ENCODE measurements at regions not wholly inside any gene's neighbourhood (a gene's known extent, or its start where the extent isn't known, plus 50 kb on each side); places are given as distances from the start of the nearest gene placed in this dataset.
"Not testable (repeated sequence)": the region's sequence is repeated elsewhere in the genome, so short reads cannot be mapped to it uniquely, and the experiment has no call there.

DNA sequence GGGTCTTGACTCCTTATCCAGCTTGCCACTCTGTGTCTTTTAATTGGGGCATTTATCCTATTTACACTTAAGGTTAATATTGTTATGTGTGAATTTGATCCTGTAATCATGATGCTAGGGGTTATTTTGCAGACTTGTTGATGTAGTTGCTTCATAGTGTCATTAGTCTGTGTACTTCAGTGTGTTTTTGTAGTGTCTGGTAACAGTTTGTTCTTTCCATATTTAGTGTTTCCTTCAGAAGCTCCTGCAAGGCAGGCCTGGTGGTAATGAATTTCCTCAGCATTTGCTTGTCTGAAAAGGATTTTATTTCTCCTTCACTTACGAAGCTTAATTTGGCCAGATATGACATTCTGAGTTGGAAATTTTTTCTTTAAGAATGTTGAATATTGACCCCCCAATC is 276.0 kb upstream of the USP25 start:
- ATAC-seq, H3K4me1 Mint-ChIP-seq, H3K4me3 Mint-ChIP-seq, H3K9me3 Mint-ChIP-seq, H3K36me3 Mint-ChIP-seq, H3K27me3 Mint-ChIP-seq, H3K27ac Mint-ChIP-seq: not testable (repeated sequence)

DNA sequence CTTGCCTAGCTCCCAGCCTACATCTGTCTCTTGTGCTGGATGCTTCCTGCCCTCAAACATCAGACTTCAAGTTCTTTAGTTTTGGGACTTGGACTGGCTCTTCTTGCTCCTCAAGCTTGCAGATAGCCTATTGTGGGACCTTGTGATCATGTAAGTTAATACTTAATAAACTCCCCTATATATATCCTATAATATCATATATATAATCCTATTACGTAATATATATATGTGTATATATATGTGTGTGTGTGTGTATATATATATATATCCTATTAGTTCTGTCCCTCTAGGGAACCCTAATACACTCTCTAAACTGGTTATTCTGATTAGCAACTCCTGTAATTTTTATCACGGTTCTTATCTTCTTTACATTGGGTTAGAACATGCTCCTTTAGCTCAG is 274.9 kb upstream of the USP25 start:
- H3K27me3 Mint-ChIP-seq, ATAC-seq, H3K4me1 Mint-ChIP-seq, H3K4me3 Mint-ChIP-seq, H3K36me3 Mint-ChIP-seq, H3K27ac Mint-ChIP-seq, H3K9me3 Mint-ChIP-seq: not testable (repeated sequence)

DNA sequence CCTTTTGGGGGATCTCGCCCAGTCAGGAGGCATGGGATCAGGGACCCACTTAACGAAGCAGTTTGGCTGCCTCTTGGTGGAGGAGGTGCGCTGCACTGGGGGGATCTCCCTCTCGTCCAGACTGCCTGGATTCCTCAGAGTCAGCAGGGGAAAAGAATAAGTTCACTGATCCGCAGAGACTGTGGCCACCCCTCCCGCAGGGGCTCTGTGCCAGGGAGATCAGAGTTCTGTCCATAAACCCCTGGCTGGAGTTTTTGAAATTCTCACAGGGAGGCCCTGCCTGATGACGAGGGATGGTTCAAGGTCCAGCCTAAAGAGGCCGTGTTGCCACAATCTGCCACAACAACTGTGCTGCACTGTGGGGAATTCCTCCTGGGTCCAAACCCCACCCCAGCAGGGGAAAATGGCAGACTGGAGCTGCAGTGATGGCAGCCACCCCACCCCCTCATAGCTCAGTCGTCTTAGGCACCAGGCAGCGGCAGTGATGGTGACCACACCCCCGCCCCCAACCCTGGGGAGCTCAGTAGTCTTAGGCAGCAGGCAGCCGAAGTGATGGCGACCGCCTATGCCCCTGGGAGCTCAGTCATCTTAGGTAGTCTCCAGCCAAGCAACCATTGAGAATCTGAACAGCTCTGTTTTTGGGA is 273.8 kb upstream of the USP25 start:
- no peak for ATAC-seq
- Mint-ChIP-seq H3K27ac (no peak overlapping the region), H3K9me3 (peaks cover 2% of the 10 kb centered on the region), H3K4me1 (no peaks in the 10 kb centered on the region), H3K27me3 (no peaks in the 10 kb centered on the region), H3K4me3 (no peak overlapping the region), H3K36me3 (no peaks in the 10 kb centered on the region)

DNA sequence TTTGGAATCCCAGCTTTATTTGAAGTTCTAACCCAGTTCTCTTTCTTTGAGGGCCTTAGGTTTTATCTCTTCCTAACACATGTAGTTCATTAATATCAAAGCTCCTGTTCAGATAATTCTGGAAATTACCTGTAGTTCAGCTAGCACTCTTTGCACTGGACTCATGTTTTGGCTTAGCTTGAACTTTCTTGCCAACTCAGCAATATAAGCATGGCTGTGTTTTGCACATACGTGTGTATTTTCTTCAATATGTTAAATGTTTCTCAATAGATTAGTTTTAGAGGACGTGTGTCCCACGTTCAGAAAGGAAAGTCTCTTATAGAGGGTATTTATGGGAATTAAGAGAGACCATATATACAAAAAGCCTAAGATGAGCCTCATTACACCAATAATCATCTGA is 271.8 kb upstream of the USP25 start:
- Mint-ChIP-seq H3K27ac (no peak overlapping the region), H3K36me3 (no peaks in the 10 kb centered on the region), H3K27me3 (peaks cover 9% of the 10 kb centered on the region), H3K4me1 (no peaks in the 10 kb centered on the region), H3K9me3 (no peaks in the 10 kb centered on the region), H3K4me3 (no peak overlapping the region)
- ATAC-seq, result no peak

DNA sequence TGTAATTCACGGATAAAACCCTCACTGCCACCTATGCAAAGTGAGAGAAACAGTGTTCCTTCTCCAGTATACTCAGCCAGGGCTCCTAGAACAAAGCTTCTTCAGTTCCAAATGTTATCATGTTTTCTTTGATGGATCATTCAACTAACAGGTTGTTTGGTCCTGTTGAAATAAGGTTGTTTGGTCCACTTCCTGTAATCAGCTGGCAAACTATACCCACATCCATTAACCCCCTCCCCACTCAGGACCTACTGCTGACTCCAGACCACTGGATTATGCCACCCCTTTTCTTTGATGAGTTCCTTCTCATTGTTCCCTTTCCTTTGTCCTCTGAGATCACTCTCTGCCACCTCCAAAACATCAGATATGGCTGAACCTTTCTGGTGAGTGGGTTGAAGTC is 267.7 kb upstream of the USP25 start:
- Mint-ChIP-seq H3K4me1 (no peaks in the 10 kb centered on the region), H3K36me3 (no peaks in the 10 kb centered on the region), H3K9me3 (peaks cover 4% of the 10 kb centered on the region), H3K27me3 (peaks cover 9% of the 10 kb centered on the region), H3K27ac (no peak overlapping the region), H3K4me3 (no peak overlapping the region)
- no peak for ATAC-seq

DNA sequence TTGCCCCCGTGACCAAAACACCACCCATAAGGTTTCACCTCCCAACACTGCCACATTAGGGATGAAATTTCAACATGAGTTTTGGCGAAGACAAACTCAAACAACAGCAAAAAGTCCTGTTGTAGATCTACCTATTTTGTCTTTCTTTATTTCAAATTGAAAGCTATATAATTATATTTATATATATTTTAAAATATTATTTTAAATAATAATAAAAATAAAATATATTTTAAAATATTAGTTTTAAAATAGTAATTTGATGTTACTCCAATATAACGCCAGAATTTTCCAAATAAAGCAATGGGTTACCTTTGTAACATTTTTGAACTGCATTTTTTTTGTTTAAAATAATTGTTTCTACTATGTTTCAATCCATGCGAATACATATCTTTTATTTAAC is 263.5 kb upstream of the USP25 start:
- no peak for ATAC-seq
- no peaks in the 10 kb centered on the region for H3K36me3 Mint-ChIP-seq
- peaks cover 9% of the 10 kb centered on the region for H3K27me3 Mint-ChIP-seq
- no peak overlapping the region for H3K27ac Mint-ChIP-seq
- H3K4me3 Mint-ChIP-seq, result no peak overlapping the region
- H3K4me1 Mint-ChIP-seq, result no peaks in the 10 kb centered on the region
- peaks cover 4% of the 10 kb centered on the region for H3K9me3 Mint-ChIP-seq

DNA sequence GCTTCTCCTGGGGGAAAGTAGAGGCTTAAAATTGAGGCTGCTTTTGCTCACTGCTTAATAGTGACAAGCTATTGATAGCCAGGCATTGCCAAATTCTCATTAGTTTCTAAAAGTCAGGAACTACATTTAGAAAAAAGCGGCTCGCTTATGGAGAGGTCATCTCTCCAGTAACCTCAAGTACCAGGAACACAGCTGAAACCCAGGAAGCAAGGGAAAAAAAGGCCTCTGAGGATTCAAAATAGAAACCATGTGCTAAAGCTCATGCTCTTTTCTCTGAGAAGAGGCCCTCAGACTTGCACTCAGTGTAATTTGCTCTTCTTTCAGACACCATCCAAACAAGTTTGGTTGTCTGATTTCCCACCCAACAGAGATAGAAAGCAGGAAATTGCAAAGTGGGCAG is 261.4 kb upstream of the USP25 start:
- Mint-ChIP-seq H3K27ac (no peak overlapping the region), H3K9me3 (peaks cover 4% of the 10 kb centered on the region), H3K36me3 (no peaks in the 10 kb centered on the region), H3K4me3 (no peak overlapping the region), H3K27me3 (no peaks in the 10 kb centered on the region), H3K4me1 (no peaks in the 10 kb centered on the region)
- ATAC-seq, result no peak

DNA sequence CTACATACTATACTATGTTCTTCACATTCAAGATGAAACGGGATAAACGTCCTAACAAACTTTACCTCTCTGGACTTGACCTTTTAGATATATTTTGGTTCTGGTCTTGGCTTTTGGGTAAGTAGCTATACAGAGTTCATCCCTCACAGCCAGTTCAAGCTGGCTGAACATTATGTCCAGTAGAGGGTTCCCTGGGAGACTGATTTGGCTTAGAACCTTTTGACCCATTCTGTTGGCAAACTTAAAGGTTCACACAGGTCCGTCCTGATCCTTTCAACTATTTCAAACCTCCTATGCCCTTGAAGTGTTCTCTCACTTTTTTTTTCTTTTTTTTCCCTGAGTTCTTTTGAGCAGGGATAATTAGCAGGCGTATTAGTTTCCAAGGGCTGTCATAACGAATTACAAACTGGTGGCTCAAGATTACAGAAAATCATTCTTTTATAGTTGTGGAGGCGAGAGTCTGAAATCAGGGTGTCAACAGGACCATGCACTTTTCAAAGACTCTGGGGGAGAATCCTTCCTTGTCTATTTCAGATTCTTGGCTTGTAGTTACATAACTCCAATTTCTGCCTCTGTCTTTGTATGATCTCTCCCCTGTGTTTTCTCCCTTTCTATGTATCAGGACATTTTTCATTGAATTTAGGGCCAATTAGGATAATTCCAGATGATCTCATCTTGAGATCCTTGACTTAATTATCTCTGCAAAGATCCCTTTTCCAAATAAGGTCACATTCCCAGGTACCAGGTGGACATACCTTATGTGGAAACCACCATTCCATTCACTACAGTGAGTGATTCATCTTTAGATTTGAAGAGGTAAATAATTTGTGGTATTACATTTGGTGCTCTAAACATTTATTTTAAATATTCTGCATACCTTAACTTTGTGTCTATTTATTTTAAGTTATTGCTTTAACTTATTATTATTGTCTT is 257.4 kb upstream of the USP25 start:
- no peak overlapping the region for H3K27ac Mint-ChIP-seq

DNA sequence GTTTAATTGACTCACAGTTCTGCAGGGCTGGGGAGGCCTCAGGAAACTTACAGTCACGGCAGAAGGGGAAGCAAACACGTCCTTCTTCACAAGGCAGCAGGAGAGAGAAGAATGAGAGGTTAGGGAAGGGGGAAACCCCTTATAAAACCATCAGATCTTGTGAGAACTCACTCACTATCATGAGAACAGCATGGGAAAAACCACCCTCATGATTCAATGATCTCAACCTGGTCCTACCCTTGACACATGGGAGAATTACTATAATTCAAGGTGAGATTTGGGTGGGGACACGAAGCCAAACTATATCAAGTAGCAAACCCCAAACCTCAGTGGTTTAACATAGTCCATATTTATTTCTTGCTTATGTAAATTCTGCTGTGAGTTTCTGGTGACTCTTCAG is 252.0 kb upstream of the USP25 start:
- H3K4me1 Mint-ChIP-seq, H3K36me3 Mint-ChIP-seq, H3K27me3 Mint-ChIP-seq, H3K27ac Mint-ChIP-seq, ATAC-seq, H3K4me3 Mint-ChIP-seq, H3K9me3 Mint-ChIP-seq: not testable (repeated sequence)

More for the DNA sequence above, 257.4 kb upstream of the USP25 start:
- Mint-ChIP-seq H3K36me3 (no peaks in the 10 kb centered on the region), H3K4me3 (no peak overlapping the region), H3K27me3 (no peaks in the 10 kb centered on the region), H3K9me3 (peaks cover 3% of the 10 kb centered on the region), H3K4me1 (no peaks in the 10 kb centered on the region)
- no peak for ATAC-seq

DNA sequence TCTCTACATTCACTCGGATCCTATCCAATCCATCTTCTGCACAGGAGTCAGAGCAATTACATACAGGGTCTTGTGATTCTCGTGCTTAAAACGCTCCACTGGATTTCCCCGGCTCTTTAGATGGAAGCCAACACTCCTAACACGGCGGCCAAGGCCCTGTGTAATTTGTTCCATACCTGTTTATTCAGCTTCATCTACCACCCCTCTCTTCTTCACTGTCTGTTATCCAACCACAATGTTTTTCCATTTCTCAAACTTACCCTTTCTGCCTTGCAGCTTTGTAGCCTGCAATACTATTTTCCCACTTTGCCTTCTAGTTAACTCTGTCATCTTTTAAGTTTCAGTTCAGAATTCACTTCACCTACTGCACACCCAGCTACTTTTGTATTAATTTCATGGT is 249.6 kb upstream of the USP25 start:
- H3K27ac Mint-ChIP-seq, result no peak overlapping the region
- H3K27me3 Mint-ChIP-seq, result no peaks in the 10 kb centered on the region
- no peaks in the 10 kb centered on the region for H3K4me1 Mint-ChIP-seq
- no peak overlapping the region for H3K4me3 Mint-ChIP-seq
- ATAC-seq, result no peak
- H3K36me3 Mint-ChIP-seq, result no peaks in the 10 kb centered on the region
- peaks cover 7% of the 10 kb centered on the region for H3K9me3 Mint-ChIP-seq

DNA sequence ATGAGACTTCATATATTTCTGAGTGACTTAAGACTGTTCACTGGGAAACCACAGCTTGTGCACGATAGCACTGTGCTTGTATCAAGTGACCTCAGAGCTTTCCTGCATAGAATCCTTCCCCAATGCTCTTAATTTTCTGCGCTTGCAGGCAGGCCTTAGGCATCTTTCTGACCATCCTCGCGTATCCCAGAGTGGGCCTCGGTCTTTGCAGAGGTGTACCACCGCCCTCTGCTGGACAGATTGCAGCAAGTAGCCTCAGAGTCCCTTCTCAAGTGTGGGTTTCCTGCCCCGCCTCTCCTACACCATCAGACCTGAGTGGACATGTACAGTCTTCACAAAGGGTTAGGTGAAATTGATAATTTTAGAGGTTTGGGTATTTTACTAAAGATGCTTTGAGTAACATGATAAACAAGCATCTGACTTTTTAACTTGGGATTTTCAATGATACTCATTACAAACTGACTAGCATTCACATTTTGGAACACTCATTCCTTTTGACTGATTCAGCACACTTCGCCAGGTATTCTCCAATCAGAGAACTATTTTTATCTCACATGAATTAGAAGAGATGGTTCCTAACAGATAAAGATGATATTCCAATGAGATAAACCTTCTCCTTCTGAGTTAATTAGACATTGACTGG is 246.5 kb upstream of the USP25 start:
- Mint-ChIP-seq H3K27me3 (no peaks in the 10 kb centered on the region), H3K4me3 (no peak overlapping the region), H3K27ac (no peak overlapping the region), H3K4me1 (no peaks in the 10 kb centered on the region), H3K36me3 (no peaks in the 10 kb centered on the region), H3K9me3 (no peaks in the 10 kb centered on the region)
- ATAC-seq, result peak; percentile 90

DNA sequence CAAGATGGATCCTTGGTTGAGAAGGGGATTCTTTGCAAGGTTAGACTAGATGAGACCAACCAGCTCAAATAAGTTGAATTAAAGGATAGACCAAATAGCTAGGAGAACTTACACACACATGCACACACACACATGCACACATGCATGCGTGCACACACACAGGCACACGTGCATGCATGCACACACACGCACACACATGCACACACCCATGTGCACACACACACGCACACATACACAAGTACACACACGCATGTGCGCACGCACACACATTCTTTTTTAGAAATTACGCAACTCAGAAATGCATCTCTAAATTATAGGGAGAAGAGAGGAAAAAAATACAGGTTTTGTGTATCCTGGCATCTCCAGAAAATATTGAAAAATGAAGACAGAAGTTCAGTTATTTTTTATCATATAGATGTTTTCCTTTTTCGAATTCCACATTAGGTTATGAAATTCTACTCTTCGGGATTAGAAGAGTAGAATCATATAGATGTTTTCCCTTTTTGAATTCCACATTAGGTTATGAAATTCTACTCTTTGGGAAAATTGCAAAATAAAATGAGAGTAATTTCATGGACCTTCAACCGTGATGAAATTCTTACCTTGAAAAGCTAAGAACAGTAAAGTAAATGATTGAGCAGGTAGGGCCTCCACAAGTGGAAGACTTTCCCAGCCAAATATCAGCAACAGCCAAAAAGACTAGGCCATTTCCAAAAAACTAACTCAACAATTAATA is 243.2 kb upstream of the USP25 start:
- Mint-ChIP-seq H3K4me1 (no peaks in the 10 kb centered on the region), H3K27me3 (no peaks in the 10 kb centered on the region), H3K27ac (no peak overlapping the region), H3K9me3 (no peaks in the 10 kb centered on the region), H3K4me3 (no peak overlapping the region), H3K36me3 (no peaks in the 10 kb centered on the region)
- ATAC-seq, result no peak

DNA sequence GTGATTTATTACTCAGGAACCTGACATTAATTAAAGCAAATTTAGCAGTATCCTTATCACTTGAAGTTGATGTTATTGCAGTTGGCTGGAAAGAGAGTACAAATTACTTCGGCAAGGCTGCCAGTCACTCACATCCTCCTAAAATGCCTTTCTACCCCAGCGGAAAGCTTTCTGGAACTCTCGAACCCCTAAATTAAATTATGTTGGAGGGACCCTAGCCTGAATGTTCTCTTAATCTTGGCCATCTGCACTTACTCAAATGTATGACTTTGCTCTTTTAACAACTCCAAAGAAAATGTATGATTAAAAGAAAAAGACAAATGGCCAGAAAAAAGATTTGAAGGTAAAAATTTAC is 242.6 kb upstream of the USP25 start:
- Mint-ChIP-seq H3K9me3 (no peaks in the 10 kb centered on the region), H3K27ac (no peak overlapping the region), H3K4me3 (no peak overlapping the region), H3K4me1 (no peaks in the 10 kb centered on the region), H3K36me3 (no peaks in the 10 kb centered on the region), H3K27me3 (no peaks in the 10 kb centered on the region)
- no peak for ATAC-seq

DNA sequence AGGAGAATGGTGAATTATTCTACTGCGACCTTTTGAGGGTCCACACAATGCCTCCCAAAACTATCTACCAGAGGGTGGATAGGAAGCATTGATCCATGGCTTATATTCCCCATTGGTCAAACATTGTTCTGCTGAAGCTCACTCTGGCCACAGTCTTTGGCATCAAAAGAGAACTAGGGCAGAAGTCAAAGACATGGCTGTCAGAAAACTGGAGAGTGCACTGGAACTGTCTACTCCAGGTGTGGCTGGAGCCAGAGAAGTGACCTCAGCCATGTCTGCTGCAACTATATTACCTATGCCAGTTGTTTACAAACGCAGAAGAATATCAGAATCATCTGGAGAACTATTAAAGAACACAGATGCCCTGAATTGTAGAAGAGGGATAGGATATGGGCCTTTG is 238.7 kb upstream of the USP25 start:
- Mint-ChIP-seq H3K27me3 (no peaks in the 10 kb centered on the region), H3K36me3 (no peaks in the 10 kb centered on the region), H3K27ac (no peak overlapping the region), H3K4me1 (peaks cover 4% of the 10 kb centered on the region), H3K9me3 (no peaks in the 10 kb centered on the region), H3K4me3 (no peak overlapping the region)
- no peak for ATAC-seq

DNA sequence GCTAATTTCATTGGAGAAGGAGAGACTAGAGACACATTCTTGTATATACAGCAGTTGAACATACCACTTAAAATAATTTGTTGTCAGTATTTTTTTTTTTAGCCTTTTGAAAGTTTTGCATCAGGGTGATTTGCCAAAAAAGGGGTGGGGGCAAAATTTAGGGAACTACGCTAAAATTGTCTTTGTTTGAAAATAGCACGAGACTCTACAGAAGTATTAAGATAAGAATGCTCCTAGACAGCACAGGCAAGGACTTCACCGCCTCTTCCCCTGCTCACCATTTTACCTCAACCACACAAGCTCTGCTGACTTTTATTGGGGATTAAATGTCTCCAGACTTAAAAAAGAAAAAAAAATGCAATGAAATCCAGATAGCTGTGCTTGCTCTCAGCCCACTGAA is 236.1 kb upstream of the USP25 start:
- H3K36me3 Mint-ChIP-seq, result no peaks in the 10 kb centered on the region
- no peak overlapping the region for H3K4me3 Mint-ChIP-seq
- H3K4me1 Mint-ChIP-seq, result peaks cover 4% of the 10 kb centered on the region
- no peaks in the 10 kb centered on the region for H3K9me3 Mint-ChIP-seq
- no peaks in the 10 kb centered on the region for H3K27me3 Mint-ChIP-seq
- ATAC-seq, result no peak
- H3K27ac Mint-ChIP-seq, result no peak overlapping the region
